ENCODE measurements at regions not wholly inside any gene's neighbourhood (a gene's known extent, or its start where the extent isn't known, plus 50 kb on each side); places are given as distances from the start of the nearest gene placed in this dataset.

GRCh38 chr9:10818206-10818605 lies 205.4 kb upstream of the PTPRD start:
- no peak for TF ChIP-seq POLR2A (IDR thresholded peaks at IDR 0.05; ENCODE audit: low read length)
- no peak for TF ChIP-seq GATA1 (IDR thresholded peaks at IDR 0.05; ENCODE audit: low read depth, low read length)
